ENCODE measurements at regions not wholly inside any gene's neighbourhood (a gene's known extent, or its start where the extent isn't known, plus 50 kb on each side); places are given as distances from the start of the nearest gene placed in this dataset.

- H3K4me3 ChIP-seq (ENCODE audit: low read depth, low read length) = no peak overlapping the region
- no peak for TF ChIP-seq CTCF (IDR thresholded peaks at IDR 0.05; ENCODE audit: low read depth, low read length, missing control alignments)
- no peak for DNase-seq (ENCODE audit: low read depth)
Observed at GRCh38 chr3:46080969-46081345, 53.7 kb upstream of the XCR1 start.

- no peak for DNase-seq (ENCODE audit: low read depth)
- TF ChIP-seq CTCF (IDR thresholded peaks at IDR 0.05; ENCODE audit: low read depth, low read length, missing control alignments) = no peak
- H3K4me3 ChIP-seq (ENCODE audit: low read depth, low read length) = no peak overlapping the region
Observed at GRCh38 chr3:46080124-46080968, 53.1 kb upstream of the XCR1 start.

- TF ChIP-seq CTCF (IDR thresholded peaks at IDR 0.05; ENCODE audit: low read depth, low read length, missing control alignments) = peak; percentile 97
- no peak overlapping the region for H3K4me3 ChIP-seq (ENCODE audit: low read depth, low read length)
- DNase-seq (ENCODE audit: low read depth) = peak; percentile 88
Observed at GRCh38 chr3:46078712-46079400, 51.6 kb upstream of the XCR1 start.
